Activated naive CD4-positive, alpha-beta T cell treated with anti-CD3 and anti-CD28 coated beads for 36 hours (primary cell): ENCODE measurements at regions not wholly inside any gene's neighbourhood (a gene's known extent, or its start where the extent isn't known, plus 50 kb on each side); places are given as distances from the start of the nearest gene placed in this dataset.

Experiments used
- CTCF ChIA-PET: fragments of 350-600 bp; sonication (Branson Sonifier 250); formaldehyde crosslinking; loops from one replicate; lab custom pipeline; 2021; ENCODE audit warnings: antibody characterized with exemption; lab: Charles Lee
- DNase-seq: peaks from one replicate; pipeline ENCODE4 v3.0.0-alpha.2; 2020
- H3K27ac Mint-ChIP-seq: one replicate; pipeline ENCODE4 v1.8.0; 2021; ENCODE audit warnings: mild to moderate bottlenecking, mixed read lengths
- H3K27me3 Mint-ChIP-seq: one replicate; pipeline ENCODE4 v1.8.0; 2021; ENCODE audit warnings: low read depth, mixed read lengths
- H3K36me3 Mint-ChIP-seq: one replicate; pipeline ENCODE4 v1.8.0; 2021; ENCODE audit warnings: low read depth, mixed read lengths
- H3K4me1 Mint-ChIP-seq: one replicate; pipeline ENCODE4 v1.8.0; 2021; ENCODE audit warnings: low read depth, mixed read lengths
- H3K4me3 Mint-ChIP-seq: one replicate; pipeline ENCODE4 v1.8.0; 2021; ENCODE audit warnings: mild to moderate bottlenecking, moderate library complexity, mixed read lengths
- H3K9me3 Mint-ChIP-seq: one replicate; pipeline ENCODE4 v1.8.0; 2021; ENCODE audit warnings: mixed read lengths
- intact Hi-C: fragments of 100-400 bp; cut with micrococcal nuclease; formaldehyde crosslinking; loops from one replicate; pipeline ENCODE4 v1.15.1; 2023

DNA sequence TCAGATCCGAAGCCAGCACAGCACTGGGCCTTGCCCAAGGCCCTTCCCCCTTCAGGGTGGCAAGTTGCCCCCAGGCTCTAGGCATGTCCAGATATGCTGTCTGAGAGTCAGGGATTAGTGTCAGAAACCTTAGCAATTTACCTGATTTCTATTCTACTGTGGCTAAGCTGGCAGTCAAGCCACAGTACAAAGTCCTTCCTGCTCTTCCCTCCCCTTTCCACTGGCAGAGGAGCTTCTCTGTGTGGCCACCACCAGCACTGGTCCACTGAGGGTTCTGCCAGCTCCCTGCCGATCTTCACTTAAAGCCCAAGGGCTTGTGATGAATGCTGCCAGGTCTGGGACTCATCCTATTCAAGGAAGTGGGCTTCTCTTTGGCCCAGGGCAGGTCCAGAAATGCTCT lies 324.5 kb upstream of the RPS6KA3 start:
- Mint-ChIP-seq H3K4me3 (no peak overlapping the region), H3K4me1 (peaks cover 6% of the 10 kb centered on the region), H3K36me3 (no peaks in the 10 kb centered on the region), H3K9me3 (no peaks in the 10 kb centered on the region), H3K27ac (no peak overlapping the region), H3K27me3 (no peaks in the 10 kb centered on the region)
- CTCF ChIA-PET: no interaction called here
- DNase-seq: no peak
- intact Hi-C loops: loop anchor here (10.0 kb wide), 1 partner anchor 784 kb away; the partner anchor contains the start of gene CNKSR2

DNA sequence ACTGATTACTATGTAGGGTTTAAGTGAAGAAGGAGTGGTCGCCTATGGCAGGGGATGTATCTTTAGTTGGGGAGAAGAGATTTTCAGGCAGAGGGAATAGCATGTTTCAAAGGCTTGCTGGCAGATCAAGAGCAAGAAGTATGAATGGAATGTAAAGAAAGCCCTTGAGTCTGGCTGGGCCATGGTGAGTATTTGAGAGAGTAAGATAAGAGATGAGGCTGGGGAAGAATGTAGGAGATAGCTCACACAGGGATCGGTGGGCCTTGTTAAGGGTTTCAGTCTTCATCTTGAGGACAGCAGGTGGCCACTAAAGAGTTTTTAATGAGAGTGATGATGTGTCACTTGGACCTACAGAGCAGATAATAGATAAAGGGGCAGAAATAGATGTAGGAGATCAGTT lies 319.1 kb upstream of the RPS6KA3 start:
- no peak overlapping the region for H3K4me3 Mint-ChIP-seq
- intact Hi-C loops: no loop called here
- H3K36me3 Mint-ChIP-seq: no peaks in the 10 kb centered on the region
- H3K27ac Mint-ChIP-seq: no peak overlapping the region
- CTCF ChIA-PET: no interaction called here
- no peak for DNase-seq
- no peaks in the 10 kb centered on the region for H3K9me3 Mint-ChIP-seq
- no peaks in the 10 kb centered on the region for H3K27me3 Mint-ChIP-seq
- H3K4me1 Mint-ChIP-seq: no peaks in the 10 kb centered on the region

DNA sequence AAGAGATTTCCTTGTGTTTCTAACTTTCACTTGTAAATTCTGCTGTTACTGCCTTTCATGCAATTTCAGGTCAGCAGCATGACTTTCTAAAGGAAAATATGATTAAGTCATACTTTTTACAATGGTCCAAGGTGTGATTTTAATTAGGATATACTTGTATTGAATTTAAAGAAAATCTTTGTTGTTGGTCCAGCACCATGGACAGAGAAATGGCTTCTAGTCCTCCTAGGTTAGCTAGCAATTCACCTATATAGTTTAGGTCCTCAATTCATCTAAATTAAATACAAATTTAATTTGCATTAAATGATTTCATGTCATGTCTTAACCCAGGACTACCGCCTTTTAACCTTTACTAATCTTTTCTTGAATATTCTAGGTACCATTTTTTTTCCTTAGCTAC lies 304.9 kb upstream of the RPS6KA3 start:
- peaks cover 2% of the 10 kb centered on the region for H3K4me1 Mint-ChIP-seq
- H3K4me3 Mint-ChIP-seq: no peak overlapping the region

DNA sequence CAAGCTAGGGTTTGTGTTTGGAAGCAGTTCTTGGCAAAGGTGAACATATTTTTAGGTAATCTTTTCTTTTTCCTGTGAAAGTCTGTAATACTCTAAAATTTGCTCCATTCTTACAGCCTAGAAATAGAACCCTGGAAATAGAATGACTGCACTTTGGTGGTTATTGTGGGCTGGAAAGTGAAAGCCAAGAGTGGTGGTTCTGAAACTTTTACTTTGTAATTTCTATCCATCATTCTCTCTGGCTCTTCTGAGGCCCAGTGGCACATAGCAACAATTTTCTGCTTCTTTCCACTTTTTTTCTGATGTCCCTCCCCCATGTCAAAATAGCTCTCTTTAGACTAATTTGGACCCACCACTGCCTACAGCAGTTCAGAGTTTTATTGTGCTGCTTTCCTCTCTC lies 300.4 kb upstream of the RPS6KA3 start:
- intact Hi-C loops: no loop called here
- H3K27me3 Mint-ChIP-seq: no peaks in the 10 kb centered on the region
- CTCF ChIA-PET: no interaction called here
- H3K9me3 Mint-ChIP-seq: no peaks in the 10 kb centered on the region
- DNase-seq: no peak
- H3K4me1 Mint-ChIP-seq: peaks cover 2% of the 10 kb centered on the region
- H3K4me3 Mint-ChIP-seq: no peak overlapping the region
- no peak overlapping the region for H3K27ac Mint-ChIP-seq
- H3K36me3 Mint-ChIP-seq: no peaks in the 10 kb centered on the region

More for the DNA sequence above, 304.9 kb upstream of the RPS6KA3 start:
- Mint-ChIP-seq H3K27ac (no peak overlapping the region), H3K27me3 (no peaks in the 10 kb centered on the region), H3K36me3 (no peaks in the 10 kb centered on the region), H3K9me3 (no peaks in the 10 kb centered on the region)
- CTCF ChIA-PET: no interaction called here
- intact Hi-C loops: no loop called here
- DNase-seq: no peak

DNA sequence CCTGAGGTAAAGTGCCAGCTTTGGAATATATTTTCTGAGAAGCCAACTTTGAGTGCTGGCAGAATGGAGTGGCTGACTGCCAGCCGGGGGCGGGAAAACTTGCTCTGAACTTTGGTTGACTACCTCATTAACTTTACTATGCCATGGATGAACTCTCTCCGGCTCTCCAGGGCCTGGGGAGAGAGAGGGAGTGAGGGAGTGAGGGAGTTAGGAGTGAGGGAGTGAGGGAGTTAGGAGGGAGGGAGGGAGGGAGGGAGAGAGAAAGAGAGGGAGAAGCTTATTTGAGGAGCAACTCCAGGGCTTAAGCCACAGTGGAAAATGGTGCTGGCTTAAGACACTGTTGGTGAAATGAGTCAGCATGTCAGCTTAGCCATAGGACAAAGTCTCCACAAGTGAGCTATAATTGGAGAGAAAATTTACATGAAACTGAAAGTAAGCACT lies 280.9 kb upstream of the RPS6KA3 start:
- CTCF ChIA-PET: no interaction called here
- no peaks in the 10 kb centered on the region for H3K36me3 Mint-ChIP-seq
- no peak overlapping the region for H3K27ac Mint-ChIP-seq
- no peak overlapping the region for H3K4me3 Mint-ChIP-seq
- no peak for DNase-seq
- H3K4me1 Mint-ChIP-seq: no peaks in the 10 kb centered on the region
- intact Hi-C loops: no loop called here
- H3K27me3 Mint-ChIP-seq: no peaks in the 10 kb centered on the region
- H3K9me3 Mint-ChIP-seq: peaks cover 4% of the 10 kb centered on the region

DNA sequence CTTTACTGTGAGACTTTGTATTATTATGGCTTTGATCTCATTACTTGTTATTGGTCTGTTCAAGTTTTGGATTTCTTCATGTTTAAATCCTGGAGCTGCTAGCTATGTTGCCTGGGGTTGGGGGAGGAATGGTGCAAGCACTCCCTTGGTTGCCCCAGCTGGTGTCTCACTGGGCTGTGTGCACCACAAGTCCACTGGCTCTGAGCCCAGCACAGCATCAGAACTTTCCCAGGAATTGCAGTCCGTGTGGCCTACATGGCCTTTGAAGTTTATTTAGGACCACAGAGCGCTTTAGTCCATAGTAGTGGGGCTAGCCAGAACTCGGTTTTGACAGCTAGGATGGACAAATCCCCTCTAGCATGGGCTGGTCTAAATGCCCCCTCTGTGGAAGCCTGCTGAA lies 278.8 kb upstream of the RPS6KA3 start:
- CTCF ChIA-PET: no interaction called here
- no peak for DNase-seq
- H3K4me1 Mint-ChIP-seq: no peaks in the 10 kb centered on the region
- intact Hi-C loops: no loop called here
- peaks cover 16% of the 10 kb centered on the region for H3K9me3 Mint-ChIP-seq
- no peaks in the 10 kb centered on the region for H3K36me3 Mint-ChIP-seq
- no peaks in the 10 kb centered on the region for H3K27me3 Mint-ChIP-seq
- H3K4me3 Mint-ChIP-seq: no peak overlapping the region
- no peak overlapping the region for H3K27ac Mint-ChIP-seq

DNA sequence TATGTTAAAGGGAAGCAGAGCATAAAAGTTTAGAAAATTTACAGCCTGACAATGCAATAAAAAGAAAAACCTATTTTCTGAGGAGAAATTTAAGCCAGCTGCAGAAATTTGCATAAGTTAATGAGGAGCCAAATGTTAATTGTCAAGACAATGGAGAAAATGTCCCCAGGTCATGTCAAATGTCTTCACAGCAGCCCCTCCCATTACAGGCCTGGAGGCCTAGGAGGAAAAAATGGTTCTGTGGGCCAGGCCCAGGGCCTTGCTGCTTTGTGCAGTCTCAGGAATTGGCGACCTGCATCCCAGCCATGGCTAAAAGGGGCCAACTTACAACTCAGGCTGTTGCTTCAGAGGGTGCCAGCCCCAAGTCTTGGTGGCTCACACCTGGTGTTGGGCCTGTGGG lies 275.4 kb upstream of the RPS6KA3 start:
- Mint-ChIP-seq H3K4me1 (no peaks in the 10 kb centered on the region), H3K36me3 (no peaks in the 10 kb centered on the region), H3K9me3 (peaks cover 16% of the 10 kb centered on the region), H3K4me3 (no peak overlapping the region), H3K27ac (no peak overlapping the region), H3K27me3 (no peaks in the 10 kb centered on the region)
- intact Hi-C loops: no loop called here
- CTCF ChIA-PET: no interaction called here
- DNase-seq: no peak

DNA sequence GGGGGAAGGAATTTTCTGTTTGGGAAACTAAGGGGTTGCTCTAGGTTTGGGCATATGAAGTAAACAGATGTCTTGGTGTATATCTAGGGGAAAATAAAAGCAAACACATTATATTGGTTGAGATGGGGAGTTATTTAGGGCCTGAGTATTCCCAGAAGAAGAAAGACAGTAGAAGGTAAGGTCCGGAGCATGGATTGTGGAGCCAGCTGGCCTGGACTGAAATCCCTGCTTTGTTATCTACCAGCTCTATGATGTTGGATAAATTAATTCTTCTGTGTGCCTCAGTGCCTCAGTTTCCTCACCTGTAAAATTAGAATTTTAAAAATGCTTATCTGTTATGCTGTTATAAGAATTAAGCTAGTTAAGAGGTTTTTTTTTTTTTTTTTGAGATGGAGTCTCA lies 272.3 kb upstream of the RPS6KA3 start:
- peaks cover 4% of the 10 kb centered on the region for H3K27me3 Mint-ChIP-seq
- CTCF ChIA-PET: no interaction called here
- intact Hi-C loops: no loop called here
- H3K4me3 Mint-ChIP-seq: no peak overlapping the region
- no peaks in the 10 kb centered on the region for H3K36me3 Mint-ChIP-seq
- H3K27ac Mint-ChIP-seq: no peak overlapping the region
- no peak for DNase-seq
- H3K4me1 Mint-ChIP-seq: no peaks in the 10 kb centered on the region
- H3K9me3 Mint-ChIP-seq: peaks cover 16% of the 10 kb centered on the region

DNA sequence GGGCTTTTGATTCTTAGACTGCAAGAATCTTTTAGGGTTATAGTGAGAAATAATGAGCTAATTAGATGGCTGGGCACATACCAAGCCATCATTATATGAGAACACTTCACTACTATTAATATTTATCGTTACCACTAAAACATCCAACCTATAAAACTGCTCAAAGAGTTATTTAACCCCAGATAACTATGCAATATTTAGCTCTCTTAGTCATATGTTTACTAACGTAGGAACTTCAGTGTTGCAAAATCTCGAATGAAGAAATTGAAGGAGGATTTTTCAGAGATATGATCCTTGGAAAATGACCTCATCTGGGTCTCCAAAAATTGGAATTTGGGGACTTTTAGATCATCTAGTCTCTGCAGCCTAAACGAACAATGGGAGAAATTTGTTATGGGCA lies 265.0 kb upstream of the RPS6KA3 start:
- H3K4me1 Mint-ChIP-seq: peaks cover 2% of the 10 kb centered on the region
- no peaks in the 10 kb centered on the region for H3K36me3 Mint-ChIP-seq
- H3K9me3 Mint-ChIP-seq: no peaks in the 10 kb centered on the region
- CTCF ChIA-PET: interaction anchor here (1.2 kb wide), 1 partner anchor 99 kb away, joined by 6 read pairs; no protein-coding TSS in a partner anchor
- intact Hi-C loops: loop anchor here (2.0 to 5.0 kb wide), 4 partner anchors 66 to 1196 kb away; partner anchors contain the start of gene CNKSR2
- no peak for DNase-seq
- no peak overlapping the region for H3K4me3 Mint-ChIP-seq
- H3K27ac Mint-ChIP-seq: no peak overlapping the region
- peaks cover 14% of the 10 kb centered on the region for H3K27me3 Mint-ChIP-seq

DNA sequence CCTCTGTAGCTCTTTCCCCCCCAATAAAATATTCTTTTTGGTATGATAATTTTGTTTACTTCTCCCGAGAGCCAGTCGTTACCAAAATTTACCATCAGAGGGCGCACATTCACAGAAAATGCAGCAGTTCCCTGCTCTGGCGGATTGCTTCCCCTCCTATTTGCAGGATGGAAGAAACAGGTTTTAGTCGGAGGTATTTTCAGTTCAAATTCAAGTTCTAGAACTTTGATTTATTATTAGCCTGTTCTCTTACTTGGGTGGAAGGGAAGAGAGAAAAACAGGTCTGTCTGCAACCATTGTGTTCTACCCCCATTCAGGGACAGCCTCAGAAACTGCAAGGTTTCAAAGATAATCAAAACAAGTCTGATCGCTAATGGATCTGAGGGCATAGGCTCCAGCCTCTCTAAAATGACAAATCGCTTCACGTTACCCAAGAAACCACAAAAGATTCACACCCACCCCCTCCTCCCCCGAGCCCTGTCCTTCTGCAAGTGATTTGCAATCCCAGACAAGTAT lies 263.8 kb upstream of the RPS6KA3 start:
- CTCF ChIA-PET: interaction anchor here (0.8 to 2.5 kb wide), 5 partner anchors 14 to 1195 kb away, joined by 3 to 8 read pairs (median 5); no protein-coding TSS in a partner anchor
- H3K4me3 Mint-ChIP-seq: no peak overlapping the region
- H3K27me3 Mint-ChIP-seq: peaks cover 14% of the 10 kb centered on the region

DNA sequence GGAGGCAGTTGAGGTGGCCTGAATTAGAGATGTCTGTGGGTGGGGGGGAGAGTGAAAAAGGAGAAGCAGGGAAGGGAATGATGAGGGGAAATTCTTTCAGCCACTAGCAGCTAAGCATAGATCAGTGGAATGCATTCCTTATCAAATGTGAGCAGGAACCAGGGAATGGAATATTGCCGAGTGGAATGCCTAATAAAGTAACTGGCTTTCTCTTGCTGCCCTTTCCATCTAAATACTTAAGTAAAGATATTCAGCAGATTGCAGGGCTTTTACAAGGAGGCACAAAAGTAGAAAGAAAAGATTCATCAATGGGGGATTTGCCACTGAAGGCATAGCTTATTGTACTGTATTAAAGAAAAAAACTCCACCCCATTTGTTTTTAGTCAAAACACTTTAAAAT lies 263.0 kb upstream of the RPS6KA3 start:
- Mint-ChIP-seq H3K27me3 (peaks cover 14% of the 10 kb centered on the region), H3K4me3 (no peak overlapping the region), H3K27ac (no peak overlapping the region), H3K36me3 (no peaks in the 10 kb centered on the region), H3K4me1 (peaks cover 2% of the 10 kb centered on the region), H3K9me3 (no peaks in the 10 kb centered on the region)
- intact Hi-C loops: loop anchor here (1.0 to 10.0 kb wide), 6 partner anchors 68 to 1445 kb away; partner anchors contain the start of gene CNKSR2
- no peak for DNase-seq
- CTCF ChIA-PET: interaction anchor here (0.8 to 2.5 kb wide), 5 partner anchors 13 to 1196 kb away, joined by 3 to 8 read pairs (median 4); no protein-coding TSS in a partner anchor

More for the DNA sequence above, 263.8 kb upstream of the RPS6KA3 start:
- H3K27ac Mint-ChIP-seq: no peak overlapping the region
- no peaks in the 10 kb centered on the region for H3K9me3 Mint-ChIP-seq
- intact Hi-C loops: loop anchor here (1.0 to 5.0 kb wide), 5 partner anchors 67 to 1197 kb away; partner anchors contain the start of gene CNKSR2
- H3K36me3 Mint-ChIP-seq: no peaks in the 10 kb centered on the region
- peak; percentile 69 for DNase-seq
- peaks cover 2% of the 10 kb centered on the region for H3K4me1 Mint-ChIP-seq

DNA sequence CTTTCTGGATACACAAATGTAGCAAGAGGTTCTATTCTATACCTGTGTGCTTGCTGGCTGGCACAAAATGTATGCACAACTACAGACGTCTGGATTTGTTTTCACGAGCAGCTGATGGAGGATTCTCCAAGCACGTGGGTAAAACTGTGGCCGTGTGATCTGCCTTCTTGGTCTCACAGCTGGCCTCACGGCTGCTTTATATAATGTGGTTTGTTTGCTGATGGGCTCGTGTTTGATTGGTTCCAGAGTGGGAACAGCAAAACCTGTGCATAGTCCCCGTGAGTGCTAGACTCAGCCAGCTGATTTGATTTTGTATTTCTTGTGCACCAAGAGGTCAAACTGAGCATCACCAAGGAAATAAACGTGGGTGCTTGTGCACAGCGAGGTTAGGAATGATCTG lies 262.6 kb upstream of the RPS6KA3 start:
- Mint-ChIP-seq H3K9me3 (no peaks in the 10 kb centered on the region), H3K4me1 (peaks cover 2% of the 10 kb centered on the region), H3K27ac (no peak overlapping the region), H3K36me3 (no peaks in the 10 kb centered on the region), H3K4me3 (no peak overlapping the region), H3K27me3 (peaks cover 11% of the 10 kb centered on the region)
- CTCF ChIA-PET: interaction anchor here (1.1 to 2.5 kb wide), 3 partner anchors 21 to 951 kb away, joined by 3 to 8 read pairs (median 4); no protein-coding TSS in a partner anchor
- DNase-seq: no peak
- intact Hi-C loops: loop anchor here (10.0 kb wide), 1 partner anchor 1446 kb away; no protein-coding TSS in a partner anchor

DNA sequence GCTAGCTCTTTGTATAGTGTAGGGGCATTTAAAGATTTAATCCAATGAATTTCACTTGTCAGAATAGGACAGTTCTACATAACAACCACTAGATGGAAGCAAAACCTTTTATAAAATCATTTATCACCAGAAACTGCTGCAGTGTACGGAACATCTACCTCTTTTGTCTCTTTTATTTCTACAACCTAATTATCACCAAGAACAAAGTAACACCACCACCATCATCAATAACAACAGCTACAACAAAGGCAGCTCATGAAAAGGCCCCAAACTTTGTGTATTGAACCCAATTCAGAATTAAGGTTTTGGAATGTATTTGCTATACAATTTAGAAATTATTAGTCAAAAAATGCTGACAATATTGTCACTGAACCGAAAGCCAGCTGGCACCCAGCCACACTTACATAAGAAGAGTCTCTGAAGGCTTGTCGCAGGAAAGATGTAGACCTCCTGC lies 260.9 kb upstream of the RPS6KA3 start:
- Mint-ChIP-seq H3K9me3 (no peaks in the 10 kb centered on the region), H3K4me1 (peaks cover 13% of the 10 kb centered on the region), H3K27me3 (peaks cover 10% of the 10 kb centered on the region), H3K4me3 (no peak overlapping the region), H3K27ac (no peak overlapping the region), H3K36me3 (no peaks in the 10 kb centered on the region)
- intact Hi-C loops: loop anchor here (2.0 to 10.0 kb wide), 2 partner anchors 1219 to 1447 kb away; no protein-coding TSS in a partner anchor
- DNase-seq: no peak
- CTCF ChIA-PET: interaction anchor here (0.5 to 1.5 kb wide), 5 partner anchors 11 to 315 kb away, joined by 3 to 9 read pairs (median 3); no protein-coding TSS in a partner anchor
